ENCODE measurements at regions not wholly inside any gene's neighbourhood (a gene's known extent, or its start where the extent isn't known, plus 50 kb on each side); places are given as distances from the start of the nearest gene placed in this dataset.
"Not testable (repeated sequence)": the region's sequence is repeated elsewhere in the genome, so short reads cannot be mapped to it uniquely, and the experiment has no call there.

- DNase-seq: no peak
Measured at GRCh38 chr10:45118929-45119328, 118.2 kb downstream of the ZNF22 start.

- not testable (repeated sequence) for DNase-seq
Measured at GRCh38 chr10:45122180-45122860, 121.6 kb downstream of the ZNF22 start.

- DNase-seq: no peak
Measured at GRCh38 chr10:45135443-45136198, 134.9 kb downstream of the ZNF22 start.

- no peak for DNase-seq
Measured at GRCh38 chr10:45136256-45136655, 135.5 kb downstream of the ZNF22 start.

- DNase-seq: no peak
Measured at GRCh38 chr10:45144326-45145070, 143.8 kb downstream of the ZNF22 start.

- not testable (repeated sequence) for DNase-seq
Measured at GRCh38 chr10:45145143-45145542, 144.4 kb downstream of the ZNF22 start.

- no peak for DNase-seq
Measured at GRCh38 chr10:45147000-45147399, 146.3 kb downstream of the ZNF22 start.

- DNase-seq: no peak
Measured at GRCh38 chr10:45150997-45151396, 150.3 kb downstream of the ZNF22 start.

GRCh38 chr10:45151467-45152214 lies 150.9 kb downstream of the ZNF22 start:
- no peak for DNase-seq

GRCh38 chr10:45152726-45153125 lies 152.0 kb downstream of the ZNF22 start:
- DNase-seq: no peak

GRCh38 chr10:45154502-45154901 lies 153.8 kb downstream of the ZNF22 start:
- DNase-seq: no peak

- no peak for DNase-seq
Measured at GRCh38 chr10:45155784-45156183, 155.1 kb downstream of the ZNF22 start.

GRCh38 chr10:45160271-45160670 lies 155.1 kb downstream of the OR13A1 start:
- no peak for DNase-seq

GRCh38 chr10:45163315-45163975 lies 152.0 kb downstream of the OR13A1 start:
- DNase-seq: no peak

GRCh38 chr10:45175520-45176118 lies 139.8 kb downstream of the OR13A1 start:
- not testable (repeated sequence) for DNase-seq

GRCh38 chr10:45179691-45180090 lies 135.7 kb downstream of the OR13A1 start:
- no peak for DNase-seq

GRCh38 chr10:45180507-45180906 lies 134.9 kb downstream of the OR13A1 start:
- DNase-seq: no peak

- DNase-seq: peak in 1 of 2 experiments; percentile 3
Measured at GRCh38 chr10:45180946-45181875, 134.2 kb downstream of the OR13A1 start.

GRCh38 chr10:45183174-45183573 lies 132.2 kb downstream of the OR13A1 start:
- no peak for DNase-seq

GRCh38 chr10:45197816-45198485 lies 117.5 kb downstream of the OR13A1 start:
- DNase-seq: no peak

All from cerebellar nuclear complex (tissue), 1 donor.